Prostate gland (tissue), 2 donors: ENCODE measurements at regions not wholly inside any gene's neighbourhood (a gene's known extent, or its start where the extent isn't known, plus 50 kb on each side); places are given as distances from the start of the nearest gene placed in this dataset.

Experiments used
- DNase-seq: peaks from one replicate; pipeline ENCODE4 v3.0.0-alpha.2; 2019; ENCODE audit warnings: low spot score
- H3K27ac ChIP-seq, 2 donors: fragments of 200-600 bp; sonication (generic); 2 replicates each; pipeline ENCODE4 v1.5.1; 2017 to 2019
- H3K27me3 ChIP-seq: fragments of 200-600 bp; sonication (generic); replicated peaks from 2 replicates; pipeline ENCODE4 v1.5.1; 2019; ENCODE audit not compliant: insufficient read depth
- H3K36me3 ChIP-seq, 2 donors: fragments of 200-600 bp; sonication (generic); 1 replicate in 1 of 2; 2 replicates in 1 of 2; pipeline versions ENCODE4 v1.5.1 to v1.8.1; 2017 to 2019
- H3K4me1 ChIP-seq: fragments of 200-600 bp; sonication (generic); replicated peaks from 2 replicates; pipeline ENCODE4 v1.5.1; 2019
- H3K4me3 ChIP-seq, 2 donors: fragments of 200-600 bp; sonication (generic); 2 replicates each; pipeline ENCODE4 v1.5.1; 2017 to 2019
- H3K9me3 ChIP-seq: fragments of 200-600 bp; sonication (generic); 2 replicates; pipeline ENCODE4 v1.5.1; 2017
- CTCF ChIP-seq, 4 experiments: fragments of 200-600 bp in 2 of 4; fragments of 450-650 bp in 2 of 4; sonication (generic) in 2 of 4; IDR thresholded peaks; 1 replicate in 3 of 4; 2 replicates in 1 of 4; pipeline ENCODE4 v1.5.1; 2016 to 2019; ENCODE audit warnings: antibody characterized with exemption in 4 of 4, mild to moderate bottlenecking in 2 of 4, moderate library complexity in 2 of 4
- POLR2A ChIP-seq: fragments of 450-650 bp; IDR thresholded peaks from one replicate; pipeline ENCODE4 v1.6.1; 2016; ENCODE audit warnings: antibody characterized with exemption, mild to moderate bottlenecking
- POLR2AphosphoS5 ChIP-seq: sonication (generic); formaldehyde crosslinking; IDR thresholded peaks from one replicate; pipeline ENCODE4 v1.6.1; 2017; ENCODE audit warnings: antibody characterized with exemption
- WGBS: methylation state at CpG from one replicate; pipeline ENCODE4 v1.1.5; 2018; 5-methylcytosine and 5-hydroxymethylcytosine counted together
- intact Hi-C: fragments of 100-400 bp; cut with DNase I; formaldehyde crosslinking; loops from one replicate; pipeline ENCODE4 v1.14.2; 2022

- H3K27ac ChIP-seq, result no peak overlapping the region
- 68% methylated on average over 3 of the region's 3 CpGs for WGBS
- intact Hi-C loops, result no loop called here
- H3K27me3 ChIP-seq, result no peaks in the 10 kb centered on the region
- H3K9me3 ChIP-seq, result no peaks in the 10 kb centered on the region
- H3K4me1 ChIP-seq, result no peaks in the 10 kb centered on the region
- no peak for TF ChIP-seq POLR2AphosphoS5
- TF ChIP-seq CTCF (IDR thresholded peaks at IDR 0.05), result no peak
- TF ChIP-seq POLR2A, result no peak
- H3K4me3 ChIP-seq, result no peak overlapping the region
- no peak for DNase-seq
- H3K36me3 ChIP-seq, result no peaks in the 10 kb centered on the region
Observed at GRCh38 chr21:28110716-28111115, 882.0 kb downstream of the LTN1 start.

- intact Hi-C loops, result no loop called here
- no peak overlapping the region for H3K27ac ChIP-seq
- no peak for DNase-seq
Observed at GRCh38 chr21:28110074-28110473, 882.6 kb downstream of the LTN1 start.

DNA sequence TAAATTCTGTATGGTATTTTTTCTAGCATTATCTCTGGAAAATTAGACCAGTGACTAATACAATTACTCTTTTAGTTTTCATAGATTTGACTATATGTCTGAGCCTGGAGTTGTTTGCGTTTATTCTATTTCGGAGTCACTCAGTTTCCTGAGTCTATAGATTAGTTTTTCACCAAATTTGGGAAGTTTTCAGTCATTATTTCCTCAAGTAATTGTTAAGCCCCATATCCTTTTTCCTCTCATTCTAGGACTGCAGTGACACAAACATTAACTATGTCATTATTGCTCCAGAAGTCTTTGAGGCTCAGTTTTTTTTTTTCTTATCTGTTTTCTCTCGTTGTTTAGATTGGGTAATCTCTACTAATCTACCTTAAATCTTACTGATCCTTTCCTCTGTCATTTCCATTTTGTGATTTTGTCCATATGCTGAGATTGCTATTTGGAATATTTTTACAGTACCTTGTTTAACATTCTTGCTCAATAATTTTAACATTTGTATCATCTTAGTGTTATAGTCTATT, 886.2 kb downstream of the LTN1 start:
- Histone ChIP-seq H3K36me3 (no peaks in the 10 kb centered on the region), H3K27ac (no peak overlapping the region), H3K4me3 (no peak overlapping the region), H3K9me3 (no peaks in the 10 kb centered on the region), H3K27me3 (no peaks in the 10 kb centered on the region), H3K4me1 (no peaks in the 10 kb centered on the region)
- no peak for DNase-seq
- 87% methylated on average over 3 of the region's 3 CpGs for WGBS
- intact Hi-C loops, result no loop called here
- TF ChIP-seq CTCF (IDR thresholded peaks at IDR 0.05) (no peak), POLR2AphosphoS5 (no peak), POLR2A (no peak)

More at GRCh38 chr21:28110074-28110473, 882.6 kb downstream of the LTN1 start:
- TF ChIP-seq POLR2AphosphoS5 (no peak), CTCF (IDR thresholded peaks at IDR 0.05) (no peak), POLR2A (no peak)
- H3K27me3 ChIP-seq, result no peaks in the 10 kb centered on the region
- H3K4me1 ChIP-seq, result no peaks in the 10 kb centered on the region
- H3K9me3 ChIP-seq, result no peaks in the 10 kb centered on the region
- H3K36me3 ChIP-seq, result no peaks in the 10 kb centered on the region
- H3K4me3 ChIP-seq, result no peak overlapping the region
- 100% methylated on average over 1 of the region's 1 CpG for WGBS

DNA sequence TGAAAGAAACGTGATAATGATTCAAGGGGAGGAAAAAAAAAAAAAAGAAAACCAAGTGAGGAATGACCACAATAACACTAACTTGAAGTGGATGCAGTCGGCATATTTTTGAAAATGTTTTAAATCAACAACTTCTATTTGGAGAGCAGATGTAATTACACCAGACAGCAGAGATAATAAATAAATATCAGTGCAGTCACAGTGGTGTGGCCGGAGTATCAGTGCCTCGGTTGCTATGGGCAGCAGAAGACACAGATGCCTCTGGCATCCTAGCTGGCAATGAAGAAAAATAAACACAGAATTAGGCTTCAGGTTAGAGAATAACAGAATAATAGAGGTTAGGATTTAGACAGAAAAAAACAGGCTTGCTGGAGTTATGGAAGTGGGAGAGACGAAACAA, 888.3 kb downstream of the LTN1 start:
- TF ChIP-seq POLR2AphosphoS5 (no peak), POLR2A (no peak), CTCF (IDR thresholded peaks at IDR 0.05) (no peak)
- WGBS, result 43% methylated on average over 5 of the region's 5 CpGs
- no peak overlapping the region for H3K4me3 ChIP-seq
- H3K27ac ChIP-seq, result no peak overlapping the region
- no peaks in the 10 kb centered on the region for H3K4me1 ChIP-seq
- no peak for DNase-seq
- no peaks in the 10 kb centered on the region for H3K9me3 ChIP-seq
- no peaks in the 10 kb centered on the region for H3K27me3 ChIP-seq
- intact Hi-C loops, result no loop called here
- H3K36me3 ChIP-seq, result no peaks in the 10 kb centered on the region

GRCh38 chr21:28100366-28100765, 892.3 kb downstream of the LTN1 start:
- no peak overlapping the region for H3K4me3 ChIP-seq
- no peaks in the 10 kb centered on the region for H3K9me3 ChIP-seq
- no peak for TF ChIP-seq CTCF (IDR thresholded peaks at IDR 0.05)
- no peak for TF ChIP-seq POLR2AphosphoS5
- TF ChIP-seq POLR2A, result no peak
- no peaks in the 10 kb centered on the region for H3K27me3 ChIP-seq
- DNase-seq, result no peak
- intact Hi-C loops, result no loop called here
- no peak overlapping the region for H3K27ac ChIP-seq
- 86% methylated on average over 5 of the region's 5 CpGs for WGBS
- H3K36me3 ChIP-seq, result no peaks in the 10 kb centered on the region
- no peaks in the 10 kb centered on the region for H3K4me1 ChIP-seq
